ENCODE measurements at regions not wholly inside any gene's neighbourhood (a gene's known extent, or its start where the extent isn't known, plus 50 kb on each side); places are given as distances from the start of the nearest gene placed in this dataset.

DNA sequence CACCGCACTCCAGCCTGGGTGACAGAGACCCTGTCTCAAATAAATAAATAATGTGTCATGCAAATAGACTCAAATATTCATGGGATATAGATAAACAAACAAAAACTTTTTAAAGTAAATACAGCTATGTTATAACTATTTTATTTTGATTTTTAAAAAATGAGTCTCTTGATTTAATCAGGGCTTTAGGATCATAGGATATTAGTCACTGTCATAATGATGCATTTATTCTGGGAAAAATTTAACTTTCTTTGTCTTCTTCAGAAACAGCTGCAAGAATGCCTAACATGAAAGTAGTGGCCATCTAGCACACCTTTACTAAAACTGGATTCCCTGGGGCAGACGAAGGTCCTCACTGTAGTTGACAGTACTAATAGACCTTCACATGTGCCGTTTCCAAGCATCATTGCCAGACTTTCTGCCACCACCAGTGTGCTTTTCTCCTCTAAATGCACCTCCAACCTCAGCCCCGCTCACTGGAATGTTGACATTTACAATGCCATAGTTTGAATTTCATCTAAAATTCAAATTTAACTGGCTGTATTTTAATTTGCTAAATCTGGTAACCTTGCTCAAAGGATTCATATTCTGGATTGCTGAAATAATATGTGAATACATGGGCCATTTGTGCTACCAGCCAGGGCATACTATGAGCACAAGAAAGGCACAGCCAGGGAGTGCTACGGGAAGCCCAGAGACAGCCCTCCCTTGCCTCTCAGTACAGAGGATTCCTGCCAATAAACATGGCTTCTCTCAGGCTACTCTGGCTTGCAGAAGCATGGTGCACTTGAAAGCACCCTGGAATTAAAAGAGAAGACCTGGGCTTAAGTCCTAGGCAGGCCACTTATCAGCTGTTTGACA lies 63.4 kb upstream of the ADO start:
- TF ChIP-seq, protein P1, sequence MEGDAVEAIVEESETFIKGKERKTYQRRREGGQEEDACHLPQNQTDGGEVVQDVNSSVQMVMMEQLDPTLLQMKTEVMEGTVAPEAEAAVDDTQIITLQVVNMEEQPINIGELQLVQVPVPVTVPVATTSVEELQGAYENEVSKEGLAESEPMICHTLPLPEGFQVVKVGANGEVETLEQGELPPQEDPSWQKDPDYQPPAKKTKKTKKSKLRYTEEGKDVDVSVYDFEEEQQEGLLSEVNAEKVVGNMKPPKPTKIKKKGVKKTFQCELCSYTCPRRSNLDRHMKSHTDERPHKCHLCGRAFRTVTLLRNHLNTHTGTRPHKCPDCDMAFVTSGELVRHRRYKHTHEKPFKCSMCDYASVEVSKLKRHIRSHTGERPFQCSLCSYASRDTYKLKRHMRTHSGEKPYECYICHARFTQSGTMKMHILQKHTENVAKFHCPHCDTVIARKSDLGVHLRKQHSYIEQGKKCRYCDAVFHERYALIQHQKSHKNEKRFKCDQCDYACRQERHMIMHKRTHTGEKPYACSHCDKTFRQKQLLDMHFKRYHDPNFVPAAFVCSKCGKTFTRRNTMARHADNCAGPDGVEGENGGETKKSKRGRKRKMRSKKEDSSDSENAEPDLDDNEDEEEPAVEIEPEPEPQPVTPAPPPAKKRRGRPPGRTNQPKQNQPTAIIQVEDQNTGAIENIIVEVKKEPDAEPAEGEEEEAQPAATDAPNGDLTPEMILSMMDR (conservative IDR thresholded peaks at IDR 0.05; ENCODE audit: low read depth, low read length) = no peak
- TF ChIP-seq EZH2 (IDR thresholded peaks at IDR 0.05; ENCODE audit: low read length, unreplicated experiment) = no peak
- no peak for TF ChIP-seq EZH2phosphoT487 (IDR thresholded peaks at IDR 0.05; ENCODE audit: borderline replicate concordance, low read length)
